PC-3 (cell line): ENCODE measurements at regions not wholly inside any gene's neighbourhood (a gene's known extent, or its start where the extent isn't known, plus 50 kb on each side); places are given as distances from the start of the nearest gene placed in this dataset.

Experiments used
- ATAC-seq: fragments of 200-7000 bp; cut with Tn5 transposase; 2 replicates; pipeline ENCODE4 v1.9.1; 2020; ENCODE audit warnings: mild to moderate bottlenecking, moderate library complexity
- BruUV-seq: library from RNA; stranded (reverse); fragments of 400-500 nt; replicated peaks from 2 replicates; lab custom pipeline; 2021; lab: Mats Ljungman, UMichigan
- CTCF ChIA-PET: fragments of 300-600 bp; sonication (Branson Sonifier 250); formaldehyde crosslinking; loops from one replicate; lab custom pipeline; 2022; ENCODE audit warnings: antibody characterized with exemption; lab: Charles Lee
- POLR2A ChIA-PET: fragments of 300-600 bp; sonication (Branson Sonifier 250); formaldehyde crosslinking; loops from one replicate; lab custom pipeline; 2022; ENCODE audit warnings: antibody characterized with exemption; ENCODE audit not compliant: unreplicated experiment; lab: Charles Lee
- DNase-seq: peaks from one replicate; pipeline ENCODE4 v3.0.0-alpha.2; 2015
- H2AFZ ChIP-seq: fragments of 300-600 bp; sonication (generic); 2 replicates; pipeline ENCODE4 v1.6.0; 2016; ENCODE audit warnings: antibody characterized with exemption, low read length
- H3F3A ChIP-seq: fragments of 300-600 bp; sonication (generic); one replicate; pipeline ENCODE4 v1.6.0; 2017; ENCODE audit warnings: antibody characterized with exemption, low read length, control low read depth, mild to moderate bottlenecking; ENCODE audit not compliant: unreplicated experiment
- H3K27ac ChIP-seq: fragments of 300-600 bp; sonication (generic); 2 replicates; pipeline ENCODE4 v1.5.1; 2016; ENCODE audit warnings: mild to moderate bottlenecking, low read length
- H3K27me3 ChIP-seq: fragments of 300-600 bp; sonication (generic); 2 replicates; pipeline ENCODE4 v1.6.1; 2016; ENCODE audit warnings: low read length, mixed read lengths
- H3K36me3 ChIP-seq: fragments of 300-600 bp; sonication (generic); 2 replicates; pipeline ENCODE4 v1.6.1; 2016; ENCODE audit warnings: low read depth, mixed run types, low read length, mixed read lengths
- H3K4me1 ChIP-seq: fragments of 300-600 bp; sonication (generic); 2 replicates; pipeline ENCODE4 v1.5.1; 2016; ENCODE audit warnings: low read length; ENCODE audit not compliant: insufficient read depth
- H3K4me2 ChIP-seq: fragments of 300-600 bp; sonication (generic); 2 replicates; pipeline ENCODE4 v1.6.0; 2016; ENCODE audit warnings: low read length
- H3K4me3 ChIP-seq: fragments of 300-600 bp; sonication (generic); 2 replicates; pipeline ENCODE4 v1.5.1; 2016; ENCODE audit warnings: mild to moderate bottlenecking, low read length, mixed read lengths
- H3K79me2 ChIP-seq: fragments of 300-600 bp; sonication (generic); 2 replicates; pipeline ENCODE4 v1.6.1; 2017; ENCODE audit warnings: low read length, mixed read lengths
- H3K9ac ChIP-seq: fragments of 300-600 bp; sonication (generic); 2 replicates; pipeline ENCODE4 v1.6.0; 2016; ENCODE audit warnings: mild to moderate bottlenecking, low read length
- H3K9me2 ChIP-seq: fragments of 300-600 bp; sonication (generic); replicated peaks from 2 replicates; pipeline ENCODE4 v1.6.1; 2016; ENCODE audit warnings: mixed run types, low read length, mixed read lengths
- H3K9me3 ChIP-seq: fragments of 300-600 bp; sonication (generic); 2 replicates; pipeline ENCODE4 v1.6.1; 2016; ENCODE audit warnings: low read length, mixed read lengths
- H4K20me1 ChIP-seq: fragments of 300-600 bp; sonication (generic); 2 replicates; pipeline ENCODE4 v1.6.1; 2016; ENCODE audit warnings: low read length, mixed read lengths
- EZH2 ChIP-seq: fragments of 300-600 bp; sonication (generic); IDR thresholded peaks from one replicate; pipeline ENCODE4 v1.6.1; 2017; ENCODE audit warnings: antibody characterized with exemption, mild to moderate bottlenecking, low read length; ENCODE audit not compliant: unreplicated experiment
- EZH2phosphoT487 ChIP-seq: fragments of 300-600 bp; sonication (generic); IDR thresholded peaks from 2 replicates; pipeline ENCODE4 v1.6.1; 2018; ENCODE audit warnings: mild to moderate bottlenecking, antibody characterized with exemption, low read length, borderline replicate concordance
- intact Hi-C: fragments of 100-400 bp; cut with micrococcal nuclease; formaldehyde crosslinking; loops from 2 replicates; pipeline ENCODE4 v1.9.0; 2023
- TF ChIP-seq, protein P1 (sequence below): fragments of 300-600 bp; sonication (generic); conservative IDR thresholded peaks from 2 replicates; pipeline ENCODE4 v1.5.1; 2017; ENCODE audit warnings: antibody characterized with exemption, low read depth, mild to moderate bottlenecking, low read length

- Histone ChIP-seq H3K79me2 (no peaks in the 10 kb centered on the region), H2AFZ (no peak overlapping the region), H3K4me2 (no peak overlapping the region), H4K20me1 (no peaks in the 10 kb centered on the region), H3K9ac (no peak overlapping the region), H3K27me3 (no peaks in the 10 kb centered on the region), H3K9me3 (no peaks in the 10 kb centered on the region), H3K9me2 (no peaks in the 10 kb centered on the region), H3K4me3 (no peak overlapping the region), H3K36me3 (no peaks in the 10 kb centered on the region), H3K4me1 (peaks cover 21% of the 10 kb centered on the region), H3K27ac (no peak overlapping the region), H3F3A (no peaks in the 10 kb centered on the region)
- TF ChIP-seq EZH2phosphoT487 (no peak), EZH2 (no peak)
- TF ChIP-seq, protein P1, sequence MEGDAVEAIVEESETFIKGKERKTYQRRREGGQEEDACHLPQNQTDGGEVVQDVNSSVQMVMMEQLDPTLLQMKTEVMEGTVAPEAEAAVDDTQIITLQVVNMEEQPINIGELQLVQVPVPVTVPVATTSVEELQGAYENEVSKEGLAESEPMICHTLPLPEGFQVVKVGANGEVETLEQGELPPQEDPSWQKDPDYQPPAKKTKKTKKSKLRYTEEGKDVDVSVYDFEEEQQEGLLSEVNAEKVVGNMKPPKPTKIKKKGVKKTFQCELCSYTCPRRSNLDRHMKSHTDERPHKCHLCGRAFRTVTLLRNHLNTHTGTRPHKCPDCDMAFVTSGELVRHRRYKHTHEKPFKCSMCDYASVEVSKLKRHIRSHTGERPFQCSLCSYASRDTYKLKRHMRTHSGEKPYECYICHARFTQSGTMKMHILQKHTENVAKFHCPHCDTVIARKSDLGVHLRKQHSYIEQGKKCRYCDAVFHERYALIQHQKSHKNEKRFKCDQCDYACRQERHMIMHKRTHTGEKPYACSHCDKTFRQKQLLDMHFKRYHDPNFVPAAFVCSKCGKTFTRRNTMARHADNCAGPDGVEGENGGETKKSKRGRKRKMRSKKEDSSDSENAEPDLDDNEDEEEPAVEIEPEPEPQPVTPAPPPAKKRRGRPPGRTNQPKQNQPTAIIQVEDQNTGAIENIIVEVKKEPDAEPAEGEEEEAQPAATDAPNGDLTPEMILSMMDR, result no peak
- ATAC-seq, result no peak
- no peak for DNase-seq
- ChIA-PET POLR2A (no interaction called here), CTCF (no interaction called here)
- BruUV-seq, result no TSS peak
- intact Hi-C loops, result no loop called here
These were observed 151.5 kb downstream of the CTTN start for GRCh38 chr11:70549796-70550195.

DNA sequence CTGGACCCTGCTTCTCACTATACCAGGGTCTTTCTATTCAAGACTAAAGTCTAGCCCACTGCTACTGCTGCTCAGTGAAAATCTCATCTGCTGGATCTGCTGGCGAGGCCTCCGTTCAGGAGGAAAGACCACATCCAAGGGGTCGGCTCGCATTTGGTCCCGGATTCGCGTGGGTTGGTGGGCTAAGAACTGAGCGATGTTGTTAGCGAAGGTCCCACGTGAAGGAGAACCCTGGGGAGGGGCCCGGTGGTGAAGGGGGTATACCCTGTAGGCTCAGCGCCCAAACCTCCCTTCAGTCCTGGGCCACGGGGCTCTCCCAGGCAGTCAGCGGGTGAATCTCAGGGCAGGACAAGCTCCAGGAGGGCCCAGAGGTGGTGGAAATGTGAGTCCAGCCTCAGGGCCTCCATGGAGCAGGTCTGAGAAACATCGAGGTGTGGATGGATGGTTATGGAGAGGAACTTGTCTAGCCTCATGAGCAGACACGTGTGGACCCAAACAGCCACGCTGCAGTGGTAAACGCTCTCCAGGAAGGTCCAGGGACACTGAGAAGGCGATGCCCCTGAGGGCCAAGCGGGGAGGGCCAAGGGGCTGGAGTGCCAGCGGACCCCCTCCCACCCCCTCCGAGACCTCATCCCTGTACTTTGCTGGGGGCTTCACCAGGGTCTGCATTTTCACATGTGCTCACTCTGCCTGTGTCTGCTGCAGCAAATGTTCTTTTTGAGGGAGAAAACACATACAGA lies 152.3 kb downstream of the CTTN start:
- H3K9me3 ChIP-seq, result no peaks in the 10 kb centered on the region
- POLR2A ChIA-PET, result no interaction called here
- H2AFZ ChIP-seq, result no peak overlapping the region
- no peak overlapping the region for H3K9ac ChIP-seq
- no peaks in the 10 kb centered on the region for H3K79me2 ChIP-seq
- no peaks in the 10 kb centered on the region for H3K36me3 ChIP-seq
- H3K9me2 ChIP-seq, result no peaks in the 10 kb centered on the region
- H3K4me1 ChIP-seq, result peaks cover 16% of the 10 kb centered on the region
- BruUV-seq, result no TSS peak
- H3K4me3 ChIP-seq, result no peak overlapping the region
- ATAC-seq (no peak), DNase-seq (no peak)
- no peak overlapping the region for H3K27ac ChIP-seq
- no peaks in the 10 kb centered on the region for H3F3A ChIP-seq
- intact Hi-C loops, result no loop called here
- H3K27me3 ChIP-seq, result no peaks in the 10 kb centered on the region
- no peaks in the 10 kb centered on the region for H4K20me1 ChIP-seq
- no peak overlapping the region for H3K4me2 ChIP-seq
- TF ChIP-seq EZH2phosphoT487 (no peak), EZH2 (no peak)
- TF ChIP-seq, protein P1, result no peak
- CTCF ChIA-PET, result no interaction called here
